GM12878 (cell line): ENCODE measurements at regions not wholly inside any gene's neighbourhood (a gene's known extent, or its start where the extent isn't known, plus 50 kb on each side); places are given as distances from the start of the nearest gene placed in this dataset.
A peak's percentile ranks its signal among the peaks of the same experiment; 100 is the strongest.

Experiments used
- ATAC-seq: fragments of 200-7000 bp; cut with Tn5 transposase; 3 replicates; pipeline ENCODE4 v1.9.1; 2020; ENCODE audit warnings: mild to moderate bottlenecking, moderate library complexity
- BruUV-seq: library from RNA; stranded (reverse); fragments of 400-500 nt; replicated peaks from 2 replicates; lab custom pipeline; 2021; lab: Mats Ljungman, UMichigan
- CTCF ChIA-PET: fragments of 300-600 bp; sonication (Branson Sonifier 250); formaldehyde crosslinking; extraction: SDS; loops from one replicate; lab custom pipeline; 2021; ENCODE audit warnings: inconsistent platforms; lab: Yijun Ruan, JAX
- POLR2A ChIA-PET: fragments of 350-600 bp; formaldehyde crosslinking; extraction: SDS; loops from one replicate; lab custom pipeline; 2021; ENCODE audit warnings: inconsistent platforms; lab: Charles Lee
- RAD21 ChIA-PET: fragments of 300-600 bp; sonication (Branson Sonifier 250); formaldehyde crosslinking; loops from one replicate; lab custom pipeline; 2023; ENCODE audit warnings: antibody characterized with exemption; ENCODE audit not compliant: unreplicated experiment; lab: Charles Lee
- SMC1A ChIA-PET: fragments of 300-600 bp; sonication (Branson Sonifier 250); formaldehyde crosslinking; loops from one replicate; lab custom pipeline; 2023; ENCODE audit not compliant: unreplicated experiment, uncharacterized antibody; lab: Charles Lee
- DNase-seq: peaks from one replicate; pipeline ENCODE4 v3.0.0-alpha.2; 2011; ENCODE audit warnings: low read depth, low spot score
- FAIRE-seq: peaks from 3 replicates; lab custom pipeline; 2011; peaks lifted over from hg19 to GRCh38; lab: Jason Lieb, UNC
- H2AFZ ChIP-seq: 2 replicates; pipeline ENCODE4 v1.6.0; 2011; ENCODE audit warnings: low read depth, low read length, control low read depth; ENCODE audit not compliant: control insufficient read depth
- H3K27ac ChIP-seq: 2 replicates; pipeline ENCODE4 v1.5.1; 2011; ENCODE audit warnings: control low read depth; ENCODE audit not compliant: control insufficient read depth, insufficient read depth
- H3K27me3 ChIP-seq, 2 experiments: replicated peaks in 1 of 2; 2 replicates each; pipeline versions ENCODE4 v1.6.0 to v1.6.1; 2011; ENCODE audit warnings: low read length in 1 of 2; ENCODE audit not compliant: control insufficient read depth in 2 of 2, insufficient read depth in 2 of 2
- H3K36me3 ChIP-seq, 2 experiments: 2 replicates each; pipeline ENCODE4 v1.5.1; 2011; ENCODE audit warnings: low read length in 1 of 2; ENCODE audit not compliant: control insufficient read depth in 2 of 2, insufficient read depth in 2 of 2
- H3K4me1 ChIP-seq: 2 replicates; pipeline ENCODE4 v1.6.1; 2011; ENCODE audit warnings: mild to moderate bottlenecking, low read length, moderate library complexity, mixed read lengths; ENCODE audit not compliant: control insufficient read depth, insufficient read depth
- H3K4me2 ChIP-seq: 2 replicates; pipeline ENCODE4 v1.6.0; 2011; ENCODE audit warnings: control low read depth; ENCODE audit not compliant: control insufficient read depth, insufficient read depth
- H3K4me3 ChIP-seq: fragments of 200-600 bp; sonication (generic); 2 replicates; pipeline ENCODE4 v1.5.1; 2016
- H3K79me2 ChIP-seq: 2 replicates; pipeline ENCODE4 v1.6.0; 2011; ENCODE audit warnings: low read length; ENCODE audit not compliant: control insufficient read depth, insufficient read depth
- H3K9ac ChIP-seq: 2 replicates; pipeline ENCODE4 v1.8.0; 2011; ENCODE audit warnings: low read length, control low read depth, mixed read lengths; ENCODE audit not compliant: control insufficient read depth, insufficient read depth
- H3K9me3 ChIP-seq: replicated peaks from 3 replicates; pipeline ENCODE4 v1.5.1; 2011; ENCODE audit warnings: mild to moderate bottlenecking, low read length; ENCODE audit not compliant: control insufficient read depth, insufficient read depth
- H4K20me1 ChIP-seq: 2 replicates; pipeline ENCODE4 v1.6.0; 2011; ENCODE audit not compliant: control insufficient read depth, insufficient read depth
- ATF7 ChIP-seq: fragments of 450-650 bp; IDR thresholded peaks from 2 replicates; pipeline ENCODE4 v1.6.1; 2016; ENCODE audit warnings: low read depth, mild to moderate bottlenecking
- CHD2 ChIP-seq: IDR thresholded peaks from 2 replicates; pipeline ENCODE4 v1.6.1; 2011; ENCODE audit warnings: low read depth, low read length, improper control_type of control experiment, borderline replicate concordance
- CHD4 ChIP-seq: fragments of 200-600 bp; sonication (generic); IDR thresholded peaks from 2 replicates; pipeline ENCODE4 v1.6.1; 2016; ENCODE audit warnings: mild to moderate bottlenecking
- WGBS: methylation state at CpG from one replicate; pipeline ENCODE4 v1.1.6; 2016; ENCODE audit warnings: low lambda C conversion rate; ENCODE audit not compliant: insufficient replicate concordance, insufficient coverage; ENCODE audit errors: missing lambda C conversion rate; 5-methylcytosine and 5-hydroxymethylcytosine counted together
- in situ Hi-C: fragments of 300-500 bp; cut with MboI; formaldehyde crosslinking; loops from 9 replicates; pipeline ENCODE4 v1.14.3; 2018; ENCODE audit warnings: mixed read lengths
- intact Hi-C: fragments of 100-400 bp; cut with micrococcal nuclease; formaldehyde crosslinking; loops from one replicate; pipeline ENCODE4 v1.14.2; 2022; ENCODE audit not compliant: unreplicated experiment

- no peaks in the 10 kb centered on the region for H3K9me3 ChIP-seq
- no TSS peak for BruUV-seq
- TF ChIP-seq CHD2 (no peak), ATF7 (peak; percentile 67)
- TF ChIP-seq, all 136 proteins: peak for 1
- intact Hi-C loops, result no loop called here
- CTCF ChIA-PET, result interaction anchor here (0.9 kb wide), 1 partner anchor 10 kb away, joined by 3 read pairs; no protein-coding TSS in a partner anchor
- WGBS, result 34% methylated on average over 4 of the region's 4 CpGs
- H3K79me2 ChIP-seq, result no peaks in the 10 kb centered on the region
- SMC1A ChIA-PET, result interaction anchor here (0.7 kb wide), 1 partner anchor 33 kb away, joined by 3 read pairs; no protein-coding TSS in a partner anchor
- no peaks in the 10 kb centered on the region for H3K4me1 ChIP-seq
- H3K4me3 ChIP-seq, result no peak overlapping the region
- H2AFZ ChIP-seq, result no peak overlapping the region
- no peak overlapping the region for H3K9ac ChIP-seq
- no peak overlapping the region for H3K27ac ChIP-seq
- POLR2A ChIA-PET, result no interaction called here
- no peaks in the 10 kb centered on the region for H3K36me3 ChIP-seq
- in situ Hi-C loops, result loop anchor here (25.0 kb wide), 1 partner anchor 1488 kb away; no protein-coding TSS in a partner anchor
- ATAC-seq (no peak), DNase-seq (no peak), FAIRE-seq (no peak)
- H4K20me1 ChIP-seq, result no peaks in the 10 kb centered on the region
- no peaks in the 10 kb centered on the region for H3K27me3 ChIP-seq
- H3K4me2 ChIP-seq, result no peak overlapping the region
- RAD21 ChIA-PET, result no interaction called here
Observed at GRCh38 chr16:6674071-6674470, 658.6 kb upstream of the RBFOX1 start.

- ATAC-seq, result no peak
- RAD21 ChIA-PET, result no interaction called here
- H3K79me2 ChIP-seq, result no peaks in the 10 kb centered on the region
- no peak for TF ChIP-seq CHD4
- TF ChIP-seq, all 136 proteins: peak for 0
- no TSS peak for BruUV-seq
- POLR2A ChIA-PET, result no interaction called here
- no peaks in the 10 kb centered on the region for H3K4me1 ChIP-seq
- H3K9me3 ChIP-seq, result no peaks in the 10 kb centered on the region
- H3K27ac ChIP-seq, result no peak overlapping the region
- intact Hi-C loops, result no loop called here
- SMC1A ChIA-PET, result no interaction called here
- H3K36me3 ChIP-seq, result no peaks in the 10 kb centered on the region
- no peak for DNase-seq
- in situ Hi-C loops, result loop anchor here (25.0 kb wide), 1 partner anchor 1490 kb away; no protein-coding TSS in a partner anchor
- H3K9ac ChIP-seq, result no peak overlapping the region
- H3K4me2 ChIP-seq, result no peak overlapping the region
- FAIRE-seq, result no peak
- no peaks in the 10 kb centered on the region for H4K20me1 ChIP-seq
- no peaks in the 10 kb centered on the region for H3K27me3 ChIP-seq
- 25% methylated on average over 2 of the region's 2 CpGs for WGBS
- no peak overlapping the region for H2AFZ ChIP-seq
- CTCF ChIA-PET, result interaction anchor here (1.9 kb wide), 1 partner anchor 10 kb away, joined by 6 read pairs; no protein-coding TSS in a partner anchor
- no peak overlapping the region for H3K4me3 ChIP-seq
Observed at GRCh38 chr16:6672507-6672906, 660.1 kb upstream of the RBFOX1 start.
